GM10248 (cell line): ENCODE measurements at regions not wholly inside any gene's neighbourhood (a gene's known extent, or its start where the extent isn't known, plus 50 kb on each side); places are given as distances from the start of the nearest gene placed in this dataset.

Experiments used
- CTCF ChIA-PET: fragments of 300-600 bp; sonication (Branson Sonifier 250); formaldehyde crosslinking; extraction: SDS; loops from one replicate; lab custom pipeline; 2021; ENCODE audit warnings: antibody characterized with exemption; lab: Yijun Ruan, JAX
- POLR2A ChIA-PET: fragments of 350-650 bp; sonication (Branson Sonifier 250); formaldehyde crosslinking; extraction: SDS; loops from one replicate; lab custom pipeline; 2020; ENCODE audit warnings: antibody characterized with exemption; lab: Yijun Ruan, JAX
- DNase-seq: peaks from one replicate; pipeline ENCODE4 v3.0.0; 2012; ENCODE audit errors: extremely low spot score
- CTCF ChIP-seq: IDR thresholded peaks from 2 replicates; pipeline ENCODE4 v1.5.1; 2012; ENCODE audit warnings: mild to moderate bottlenecking, low read depth; ENCODE audit errors: extremely low read depth, missing control alignments, control extremely low read depth

- no peak for TF ChIP-seq CTCF
- POLR2A ChIA-PET: no interaction called here
- DNase-seq: no peak
- CTCF ChIA-PET: no interaction called here
Measured at GRCh38 chr1:191831572-191831971, 326.7 kb upstream of the RGS18 start.

- ChIA-PET CTCF (no interaction called here), POLR2A (no interaction called here)
- no peak for DNase-seq
- no peak for TF ChIP-seq CTCF
Measured at GRCh38 chr1:191839891-191840290, 318.4 kb upstream of the RGS18 start.

DNA sequence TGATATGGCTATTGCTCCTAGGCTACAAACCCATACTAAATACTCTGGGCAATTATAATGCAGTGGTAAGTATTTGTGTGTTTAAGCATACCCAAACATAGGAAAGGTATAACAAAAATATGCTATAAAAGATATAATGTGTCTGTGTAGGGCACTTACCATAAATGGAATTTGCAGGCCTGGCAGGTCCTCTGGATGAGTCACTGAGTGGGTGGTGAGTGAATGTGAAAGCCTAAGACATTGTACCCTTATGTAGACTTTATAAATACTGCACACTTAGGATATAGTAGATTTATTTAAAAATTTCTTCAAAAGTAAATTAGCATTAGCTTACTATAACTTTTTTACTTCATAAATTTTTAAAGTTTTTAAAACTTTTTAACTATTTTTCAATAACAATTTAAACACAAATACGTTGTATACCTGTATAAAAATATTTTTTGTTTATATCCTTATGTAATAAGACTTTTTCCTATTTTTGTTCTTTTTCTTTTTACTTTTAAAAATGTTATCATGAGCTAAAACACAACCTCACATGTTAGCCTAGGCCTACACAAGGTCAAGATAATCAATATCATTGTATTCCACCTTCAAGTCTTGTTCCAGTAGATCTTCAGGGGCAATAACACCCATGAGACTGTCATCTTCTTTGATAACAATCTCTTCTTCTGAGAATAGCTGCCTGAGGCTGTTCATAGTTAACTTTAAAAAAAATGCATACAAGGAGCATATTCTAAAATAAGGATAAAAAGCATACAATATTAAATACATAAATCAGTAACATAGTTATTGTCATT lies 306.3 kb upstream of the RGS18 start:
- DNase-seq: no peak
- CTCF ChIA-PET: interaction anchor here (1.0 to 2.1 kb wide), 2 partner anchors 10 to 11 kb away, joined by 3 to 6 read pairs; no protein-coding TSS in a partner anchor
- no peak for TF ChIP-seq CTCF
- POLR2A ChIA-PET: no interaction called here

- TF ChIP-seq CTCF: no peak
- DNase-seq: no peak
- ChIA-PET POLR2A (no interaction called here), CTCF (interaction anchor here (2.1 kb wide), 1 partner anchor 10 kb away, joined by 6 read pairs; no protein-coding TSS in a partner anchor)
Measured at GRCh38 chr1:191852907-191853306, 305.4 kb upstream of the RGS18 start.

DNA sequence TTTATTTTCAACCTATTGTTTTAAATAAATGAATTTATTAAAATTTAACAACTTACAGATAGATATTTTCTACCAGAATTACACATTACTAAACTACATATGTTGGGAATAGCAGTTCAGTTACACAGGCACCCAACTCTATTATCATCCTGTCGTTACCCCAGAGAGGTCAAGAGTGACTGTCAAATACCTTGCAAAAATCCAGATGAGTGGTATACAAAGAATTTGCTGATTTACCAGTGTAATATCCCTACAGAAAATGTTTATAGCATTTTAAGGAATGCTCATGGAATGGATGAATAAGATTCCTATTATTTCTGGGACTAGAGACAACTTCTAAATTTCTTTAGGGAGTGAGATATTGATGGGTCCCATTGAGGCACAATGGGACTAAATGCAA lies 300.7 kb upstream of the RGS18 start:
- CTCF ChIA-PET: no interaction called here
- POLR2A ChIA-PET: no interaction called here
- no peak for TF ChIP-seq CTCF
- no peak for DNase-seq

DNA sequence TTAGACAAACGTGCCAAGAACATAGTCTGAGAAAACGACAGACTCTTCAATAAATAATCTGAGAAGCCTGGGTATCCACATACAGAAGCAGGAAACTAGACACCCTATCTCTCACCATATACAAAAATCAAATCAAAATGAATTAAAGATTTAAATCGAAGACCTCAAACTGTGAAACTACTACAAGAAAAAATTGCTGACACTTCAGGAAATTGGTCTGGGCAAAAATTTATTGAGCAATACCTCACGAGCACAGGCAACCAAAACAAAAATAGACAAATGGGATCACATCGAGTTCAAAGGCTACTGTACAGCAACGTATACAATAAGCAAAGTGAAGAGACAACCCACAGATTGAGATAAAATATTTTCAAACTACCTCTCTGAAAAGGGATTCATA lies 292.8 kb upstream of the RGS18 start:
- CTCF ChIA-PET: no interaction called here
- DNase-seq: no peak
- POLR2A ChIA-PET: no interaction called here
- TF ChIP-seq CTCF: no peak
